Activated naive CD4-positive, alpha-beta T cell treated with anti-CD3 and anti-CD28 coated beads, Interleukin-2, amount 50 U/mL, for 72 hours (primary cell): ENCODE measurements at regions not wholly inside any gene's neighbourhood (a gene's known extent, or its start where the extent isn't known, plus 50 kb on each side); places are given as distances from the start of the nearest gene placed in this dataset.

Experiments
- ATAC-seq, 2 donors: fragments of 150-1000 bp; cut with Tn5 transposase; 2 replicates each; pipeline ENCODE4 v1.10.0; 2021; ENCODE audit warnings: mild to moderate bottlenecking in 2 of 2, moderate library complexity in 2 of 2
- DNase-seq, 2 donors: peaks; one replicate each; pipeline ENCODE4 v3.0.0; 2021 to 2022; ENCODE audit warnings: low spot score in 2 of 2
- H3K27ac Mint-ChIP-seq, 2 donors: one replicate each; pipeline ENCODE4 v1.8.0; 2022; ENCODE audit warnings: mild to moderate bottlenecking in 2 of 2, mixed read lengths in 2 of 2
- H3K36me3 Mint-ChIP-seq, 2 donors: one replicate each; pipeline ENCODE4 v1.8.0; 2022; ENCODE audit warnings: mixed read lengths in 2 of 2
- H3K9me3 Mint-ChIP-seq, 2 donors: one replicate each; pipeline ENCODE4 v1.8.0; 2022; ENCODE audit warnings: mixed read lengths in 2 of 2

DNA sequence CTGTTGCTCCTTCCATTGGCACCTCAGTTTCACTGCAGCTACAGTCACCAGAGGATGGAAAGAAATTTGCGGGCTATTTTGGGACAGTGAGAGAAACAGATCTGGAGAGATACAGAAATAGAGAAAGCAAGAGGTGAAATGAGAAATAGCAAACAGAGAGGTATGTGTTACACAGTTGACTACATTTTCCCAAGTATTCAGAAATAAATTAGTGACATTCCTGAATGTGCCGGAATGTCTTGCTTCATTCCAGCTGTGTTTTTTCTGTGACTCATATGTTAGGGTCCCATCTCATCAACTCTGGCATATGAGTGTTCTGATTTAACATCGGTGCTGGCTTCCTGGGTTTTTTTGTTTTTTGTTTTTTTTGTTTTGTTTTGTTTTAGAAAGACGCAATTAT is 63.8 kb upstream of the ZNF462 start:
- ATAC-seq (no peak), DNase-seq (no peak)
- H3K36me3 Mint-ChIP-seq = peaks cover 0 to 5% of the 10 kb centered on the region in 2 donors
- H3K9me3 Mint-ChIP-seq = peaks cover 12 to 15% of the 10 kb centered on the region in 2 donors
- no peak overlapping the region for H3K27ac Mint-ChIP-seq

DNA sequence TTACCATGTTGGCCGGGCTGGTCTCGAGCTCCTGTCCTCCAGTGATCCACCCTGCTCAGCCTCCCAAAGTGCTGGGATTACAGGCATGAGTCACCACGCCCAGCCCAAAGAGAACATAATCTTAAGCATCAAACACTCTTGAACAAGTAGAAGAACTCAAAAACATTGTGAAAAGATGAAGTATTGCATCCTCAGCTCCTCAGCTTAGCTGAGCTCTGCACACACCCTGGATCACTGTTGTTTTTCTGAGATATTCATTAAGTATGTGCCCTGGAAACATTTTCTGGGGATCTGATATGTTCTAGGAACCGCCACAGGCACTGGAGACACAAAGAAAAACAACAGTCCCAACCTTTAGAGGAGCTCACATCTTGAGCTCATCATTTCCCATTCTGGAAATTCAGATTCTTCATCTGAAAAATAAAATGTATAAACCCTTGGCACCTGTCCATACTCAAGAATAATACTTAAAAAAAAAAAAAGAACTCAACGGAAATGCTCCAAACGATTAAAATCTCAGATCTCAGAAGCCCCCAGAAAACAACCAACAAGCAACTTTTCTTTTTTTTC is 62.2 kb upstream of the ZNF462 start:
- no peak for DNase-seq
- H3K9me3 Mint-ChIP-seq = peaks cover 5 to 24% of the 10 kb centered on the region in 2 donors
- H3K27ac Mint-ChIP-seq = no peak overlapping the region
- no peak for ATAC-seq
- H3K36me3 Mint-ChIP-seq = peaks cover 0 to 5% of the 10 kb centered on the region in 2 donors

DNA sequence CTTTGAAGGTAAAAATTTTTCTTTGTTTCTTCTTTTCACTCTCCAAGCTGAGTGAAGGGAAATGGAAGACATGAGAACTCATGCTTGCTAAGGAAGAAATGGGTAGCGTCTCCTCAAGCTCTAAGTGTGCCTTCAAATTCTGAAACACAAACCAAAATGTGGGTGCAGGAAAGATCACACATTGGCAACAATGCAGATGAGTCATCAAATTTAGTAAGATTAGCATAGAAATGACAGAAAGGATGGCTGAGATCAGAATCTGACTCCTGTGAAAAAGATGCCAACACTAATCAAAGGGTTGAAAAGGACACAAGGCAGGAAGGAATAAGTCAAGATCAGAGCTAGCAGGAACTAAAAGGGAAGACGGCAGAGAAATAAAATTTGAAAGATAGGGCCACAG is 61.1 kb upstream of the ZNF462 start:
- peaks cover 7 to 25% of the 10 kb centered on the region in 2 donors for H3K9me3 Mint-ChIP-seq

More for the DNA sequence above, 61.1 kb upstream of the ZNF462 start:
- peaks cover 0 to 5% of the 10 kb centered on the region in 2 donors for H3K36me3 Mint-ChIP-seq
- DNase-seq (no peak), ATAC-seq (no peak)
- no peak overlapping the region for H3K27ac Mint-ChIP-seq
